Vagina (tissue), 2 donors: ENCODE measurements at regions not wholly inside any gene's neighbourhood (a gene's known extent, or its start where the extent isn't known, plus 50 kb on each side); places are given as distances from the start of the nearest gene placed in this dataset.

Experiments
- DNase-seq, 2 donors: peaks; one replicate each; pipeline ENCODE4 v3.0.0-alpha.2; 2017; ENCODE audit errors: extremely low spot score in 2 of 2
- H3K27ac ChIP-seq: fragments of 200-600 bp; sonication (generic); one replicate; pipeline ENCODE4 v1.5.1; 2019
- H3K27me3 ChIP-seq: fragments of 200-600 bp; sonication (generic); one replicate; pipeline ENCODE4 v1.5.1; 2019
- H3K36me3 ChIP-seq, 2 donors: fragments of 200-600 bp; sonication (generic); one replicate each; pipeline ENCODE4 v1.5.1; 2017 to 2019
- H3K4me1 ChIP-seq: fragments of 200-600 bp; sonication (generic); one replicate; pipeline ENCODE4 v1.5.1; 2019
- H3K4me3 ChIP-seq, 2 donors: fragments of 200-600 bp; sonication (generic); 1 replicate in 1 of 2; 2 replicates in 1 of 2; pipeline ENCODE4 v1.5.1; 2016 to 2019
- H3K9me3 ChIP-seq: fragments of 200-600 bp; sonication (generic); one replicate; pipeline ENCODE4 v1.5.1; 2019
- CTCF ChIP-seq, 3 experiments: fragments of 450-650 bp in 2 of 3; fragments of 200-600 bp in 1 of 3; sonication (generic) in 1 of 3; IDR thresholded peaks; one replicate each; pipeline ENCODE4 v1.5.1; 2017 to 2019; ENCODE audit warnings: antibody characterized with exemption in 3 of 3, mild to moderate bottlenecking in 2 of 3, moderate library complexity in 2 of 3
- POLR2A ChIP-seq, 2 donors: fragments of 450-650 bp; IDR thresholded peaks; one replicate each; pipeline ENCODE4 v1.6.1; 2017; ENCODE audit warnings: antibody characterized with exemption in 2 of 2, mild to moderate bottlenecking in 2 of 2, moderate library complexity in 2 of 2
- POLR2AphosphoS5 ChIP-seq, 2 donors: sonication (generic); formaldehyde crosslinking; IDR thresholded peaks; one replicate each; pipeline ENCODE4 v1.9.0; 2017; ENCODE audit warnings: antibody characterized with exemption in 2 of 2, mild to moderate bottlenecking in 2 of 2, low read depth in 1 of 2; ENCODE audit not compliant: insufficient read depth in 1 of 2
- intact Hi-C: fragments of 100-400 bp; cut with DNase I; formaldehyde crosslinking; loops from one replicate; pipeline ENCODE4 v1.15.1; 2023

GRCh38 chr14:104390941-104391901, 188.3 kb upstream of the C14orf180 start:
- Histone ChIP-seq H3K27me3 (no peaks in the 10 kb centered on the region), H3K4me1 (no peaks in the 10 kb centered on the region), H3K27ac (no peak overlapping the region), H3K9me3 (no peaks in the 10 kb centered on the region), H3K36me3 (no peaks in the 10 kb centered on the region), H3K4me3 (no peak overlapping the region)
- intact Hi-C loops: no loop called here
- no peak for DNase-seq
- TF ChIP-seq POLR2AphosphoS5 (IDR thresholded peaks at IDR 0.05; ENCODE audit: insufficient read depth in 1 of 2, low read depth in 1 of 2): no peak
- TF ChIP-seq CTCF (IDR thresholded peaks at IDR 0.05): no peak
- no peak for TF ChIP-seq POLR2A (IDR thresholded peaks at IDR 0.05)

GRCh38 chr14:104392001-104392395, 187.6 kb upstream of the C14orf180 start:
- H3K27me3 ChIP-seq: no peaks in the 10 kb centered on the region
- no peaks in the 10 kb centered on the region for H3K9me3 ChIP-seq
- no peaks in the 10 kb centered on the region for H3K36me3 ChIP-seq
- intact Hi-C loops: no loop called here
- no peak overlapping the region for H3K4me3 ChIP-seq
- no peaks in the 10 kb centered on the region for H3K4me1 ChIP-seq
- no peak for DNase-seq
- H3K27ac ChIP-seq: no peak overlapping the region
- TF ChIP-seq POLR2AphosphoS5 (IDR thresholded peaks at IDR 0.05; ENCODE audit: insufficient read depth in 1 of 2, low read depth in 1 of 2) (no peak), CTCF (IDR thresholded peaks at IDR 0.05) (no peak), POLR2A (IDR thresholded peaks at IDR 0.05) (no peak)

GRCh38 chr14:104392396-104393198, 187.0 kb upstream of the C14orf180 start:
- intact Hi-C loops: no loop called here
- H3K4me1 ChIP-seq: no peaks in the 10 kb centered on the region
- TF ChIP-seq CTCF (IDR thresholded peaks at IDR 0.05): no peak
- no peak for TF ChIP-seq POLR2AphosphoS5 (IDR thresholded peaks at IDR 0.05; ENCODE audit: insufficient read depth in 1 of 2, low read depth in 1 of 2)
- no peak for TF ChIP-seq POLR2A (IDR thresholded peaks at IDR 0.05)
- H3K9me3 ChIP-seq: no peaks in the 10 kb centered on the region
- no peaks in the 10 kb centered on the region for H3K36me3 ChIP-seq
- no peak overlapping the region for H3K27ac ChIP-seq
- peak; percentile 44 to 79 for DNase-seq
- H3K27me3 ChIP-seq: no peaks in the 10 kb centered on the region
- no peak overlapping the region for H3K4me3 ChIP-seq

GRCh38 chr14:104393199-104393897, 186.2 kb upstream of the C14orf180 start:
- no peak overlapping the region for H3K4me3 ChIP-seq
- peaks cover 2% of the 10 kb centered on the region for H3K9me3 ChIP-seq
- H3K27me3 ChIP-seq: no peaks in the 10 kb centered on the region
- peak; percentile 71 to 95 for DNase-seq
- TF ChIP-seq CTCF (IDR thresholded peaks at IDR 0.05) (no peak), POLR2AphosphoS5 (IDR thresholded peaks at IDR 0.05; ENCODE audit: insufficient read depth in 1 of 2, low read depth in 1 of 2) (no peak), POLR2A (IDR thresholded peaks at IDR 0.05) (no peak)
- H3K4me1 ChIP-seq: no peaks in the 10 kb centered on the region
- intact Hi-C loops: no loop called here
- no peaks in the 10 kb centered on the region for H3K36me3 ChIP-seq
- no peak overlapping the region for H3K27ac ChIP-seq
